ENCODE measurements at regions not wholly inside any gene's neighbourhood (a gene's known extent, or its start where the extent isn't known, plus 50 kb on each side); places are given as distances from the start of the nearest gene placed in this dataset.
A peak's percentile ranks its signal among the peaks of the same experiment; 100 is the strongest.

DNA sequence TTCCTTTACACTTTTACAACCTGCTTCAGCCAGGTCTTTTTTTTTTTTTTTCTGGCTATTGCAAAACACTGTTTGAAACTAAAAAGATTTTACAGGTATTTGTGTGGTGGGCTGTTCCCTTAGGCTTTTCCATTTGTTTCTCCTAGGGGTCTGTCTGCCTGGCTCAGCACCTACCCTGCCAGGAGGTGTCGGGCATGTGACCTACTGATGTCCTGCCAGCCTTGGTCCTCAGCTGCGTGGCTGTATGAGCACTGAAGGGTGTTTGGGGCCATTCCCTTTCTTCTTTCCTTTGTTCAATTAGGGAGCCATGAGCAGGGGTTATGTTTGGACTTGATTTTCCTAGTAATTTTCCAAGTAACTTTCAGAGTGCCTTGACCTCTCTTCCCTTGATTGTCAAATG, 269.2 kb upstream of the SALL1 start:
- Mint-ChIP-seq H3K4me3 (ENCODE audit: unreplicated experiment) (no peak overlapping the region), H3K27me3 (ENCODE audit: insufficient read depth, unreplicated experiment) (no peaks in the 10 kb centered on the region), H3K4me1 (ENCODE audit: insufficient read depth, unreplicated experiment) (peaks cover 11% of the 10 kb centered on the region), H3K27ac (ENCODE audit: low read depth, unreplicated experiment) (no peak overlapping the region), H3K36me3 (ENCODE audit: insufficient read depth, unreplicated experiment) (no peaks in the 10 kb centered on the region), H3K9me3 (ENCODE audit: unreplicated experiment) (no peaks in the 10 kb centered on the region)
- no TSS peak for BruUV-seq (replicated peaks)
- ChIA-PET CTCF (interaction anchor here (1.0 to 1.6 kb wide), 3 partner anchors 9 to 13 kb away, joined by 4 to 8 read pairs (median 5); no protein-coding TSS in a partner anchor), POLR2A (interaction anchor here (0.6 to 2.5 kb wide), 3 partner anchors 11 to 373 kb away, joined by 3 to 13 read pairs (median 9); no protein-coding TSS in a partner anchor)
- no peak for DNase-seq (ENCODE audit: unreplicated experiment)
- TF ChIP-seq, protein P1, sequence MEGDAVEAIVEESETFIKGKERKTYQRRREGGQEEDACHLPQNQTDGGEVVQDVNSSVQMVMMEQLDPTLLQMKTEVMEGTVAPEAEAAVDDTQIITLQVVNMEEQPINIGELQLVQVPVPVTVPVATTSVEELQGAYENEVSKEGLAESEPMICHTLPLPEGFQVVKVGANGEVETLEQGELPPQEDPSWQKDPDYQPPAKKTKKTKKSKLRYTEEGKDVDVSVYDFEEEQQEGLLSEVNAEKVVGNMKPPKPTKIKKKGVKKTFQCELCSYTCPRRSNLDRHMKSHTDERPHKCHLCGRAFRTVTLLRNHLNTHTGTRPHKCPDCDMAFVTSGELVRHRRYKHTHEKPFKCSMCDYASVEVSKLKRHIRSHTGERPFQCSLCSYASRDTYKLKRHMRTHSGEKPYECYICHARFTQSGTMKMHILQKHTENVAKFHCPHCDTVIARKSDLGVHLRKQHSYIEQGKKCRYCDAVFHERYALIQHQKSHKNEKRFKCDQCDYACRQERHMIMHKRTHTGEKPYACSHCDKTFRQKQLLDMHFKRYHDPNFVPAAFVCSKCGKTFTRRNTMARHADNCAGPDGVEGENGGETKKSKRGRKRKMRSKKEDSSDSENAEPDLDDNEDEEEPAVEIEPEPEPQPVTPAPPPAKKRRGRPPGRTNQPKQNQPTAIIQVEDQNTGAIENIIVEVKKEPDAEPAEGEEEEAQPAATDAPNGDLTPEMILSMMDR (IDR thresholded peaks at IDR 0.05; ENCODE audit: unreplicated experiment) = no peak
- intact Hi-C loops (cut with micrococcal nuclease) = no loop called here

DNA sequence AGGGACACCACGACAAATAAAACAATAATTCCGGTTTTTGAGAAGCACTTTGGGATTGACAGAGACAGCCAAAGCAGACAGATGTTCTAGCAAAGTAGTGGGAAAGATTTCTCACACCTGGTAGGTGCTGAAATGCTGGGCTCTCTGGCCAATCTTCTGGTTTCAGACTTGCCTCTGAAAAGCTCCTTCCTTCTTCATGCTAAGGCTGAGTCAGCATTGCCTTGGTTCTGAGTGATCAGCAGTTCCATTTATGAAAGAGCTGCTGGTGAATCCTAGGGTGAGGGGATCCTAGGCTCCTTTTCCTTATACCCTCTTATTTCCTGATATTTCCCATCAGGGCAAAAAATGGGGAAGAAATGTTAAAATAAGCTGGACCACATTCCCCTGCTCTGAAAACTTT, 268.7 kb upstream of the SALL1 start:
- ChIA-PET POLR2A (interaction anchor here (0.6 to 2.5 kb wide), 3 partner anchors 11 to 374 kb away, joined by 3 to 13 read pairs (median 9); no protein-coding TSS in a partner anchor), CTCF (interaction anchor here (0.6 to 1.6 kb wide), 6 partner anchors 8 to 125 kb away, joined by 3 to 8 read pairs (median 4); no protein-coding TSS in a partner anchor)
- intact Hi-C loops (cut with micrococcal nuclease) = no loop called here
- BruUV-seq (replicated peaks) = no TSS peak
- no peaks in the 10 kb centered on the region for H3K27me3 Mint-ChIP-seq (ENCODE audit: insufficient read depth, unreplicated experiment)
- no peaks in the 10 kb centered on the region for H3K9me3 Mint-ChIP-seq (ENCODE audit: unreplicated experiment)
- TF ChIP-seq, protein P1 (IDR thresholded peaks at IDR 0.05; ENCODE audit: unreplicated experiment) = no peak
- DNase-seq (ENCODE audit: unreplicated experiment) = no peak
- no peak overlapping the region for H3K27ac Mint-ChIP-seq (ENCODE audit: low read depth, unreplicated experiment)
- peaks cover 11% of the 10 kb centered on the region for H3K4me1 Mint-ChIP-seq (ENCODE audit: insufficient read depth, unreplicated experiment)
- no peak overlapping the region for H3K4me3 Mint-ChIP-seq (ENCODE audit: unreplicated experiment)
- no peaks in the 10 kb centered on the region for H3K36me3 Mint-ChIP-seq (ENCODE audit: insufficient read depth, unreplicated experiment)

DNA sequence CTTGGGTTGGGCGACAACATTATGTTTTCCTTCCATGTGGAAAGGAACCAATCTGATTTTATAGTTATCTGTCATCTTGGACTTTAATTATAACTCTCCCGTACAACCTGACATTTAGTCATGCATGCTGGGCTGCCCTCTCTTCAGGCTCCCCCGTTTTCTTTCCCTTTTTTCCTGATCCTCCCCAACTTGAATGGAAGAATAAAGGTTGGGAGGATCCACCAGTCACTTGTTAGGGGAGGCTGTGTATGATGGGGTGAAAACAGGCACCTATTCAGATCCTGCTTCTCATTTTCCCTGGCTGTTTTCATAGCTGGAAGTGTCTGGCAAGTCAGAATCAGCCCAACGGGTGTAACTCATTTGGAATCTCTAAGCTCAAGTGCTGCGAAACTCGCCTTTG, 267.2 kb upstream of the SALL1 start:
- H3K4me3 Mint-ChIP-seq (ENCODE audit: unreplicated experiment) = no peak overlapping the region
- no TSS peak for BruUV-seq (replicated peaks)
- DNase-seq (ENCODE audit: unreplicated experiment) = no peak
- no peaks in the 10 kb centered on the region for H3K9me3 Mint-ChIP-seq (ENCODE audit: unreplicated experiment)
- ChIA-PET POLR2A (interaction anchor here (0.5 to 1.3 kb wide), 2 partner anchors 9 to 38 kb away, joined by 3 to 4 read pairs; no protein-coding TSS in a partner anchor), CTCF (interaction anchor here (0.5 to 1.1 kb wide), 3 partner anchors 12 to 343 kb away, joined by 3 to 6 read pairs (median 6); no protein-coding TSS in a partner anchor)
- no peaks in the 10 kb centered on the region for H3K27me3 Mint-ChIP-seq (ENCODE audit: insufficient read depth, unreplicated experiment)
- H3K4me1 Mint-ChIP-seq (ENCODE audit: insufficient read depth, unreplicated experiment) = peaks cover 11% of the 10 kb centered on the region
- TF ChIP-seq, protein P1 (IDR thresholded peaks at IDR 0.05; ENCODE audit: unreplicated experiment) = no peak
- no peak overlapping the region for H3K27ac Mint-ChIP-seq (ENCODE audit: low read depth, unreplicated experiment)
- H3K36me3 Mint-ChIP-seq (ENCODE audit: insufficient read depth, unreplicated experiment) = no peaks in the 10 kb centered on the region
- intact Hi-C loops (cut with micrococcal nuclease) = no loop called here

DNA sequence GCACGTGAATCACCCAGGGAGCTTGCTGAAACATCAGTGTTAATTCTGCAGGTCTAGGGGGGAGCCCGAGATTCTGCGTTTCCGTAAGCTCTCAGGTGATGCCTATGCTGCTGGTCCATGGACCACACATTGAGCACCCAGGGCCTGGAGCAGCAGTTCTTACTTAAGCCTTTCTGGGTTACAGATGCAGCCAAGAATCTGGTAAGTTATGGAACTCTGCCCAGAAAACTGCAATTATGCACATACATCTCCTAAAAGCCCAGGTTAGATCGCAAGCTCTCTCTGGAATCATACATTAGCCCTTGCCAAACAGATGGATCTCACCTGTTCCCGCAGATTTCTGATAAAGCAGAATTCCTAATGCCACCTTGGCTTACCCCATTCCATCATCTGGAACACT, 265.9 kb upstream of the SALL1 start:
- Mint-ChIP-seq H3K4me3 (ENCODE audit: unreplicated experiment) (no peak overlapping the region), H3K9me3 (ENCODE audit: unreplicated experiment) (no peaks in the 10 kb centered on the region), H3K27ac (ENCODE audit: low read depth, unreplicated experiment) (no peak overlapping the region), H3K4me1 (ENCODE audit: insufficient read depth, unreplicated experiment) (peaks cover 19% of the 10 kb centered on the region), H3K27me3 (ENCODE audit: insufficient read depth, unreplicated experiment) (no peaks in the 10 kb centered on the region), H3K36me3 (ENCODE audit: insufficient read depth, unreplicated experiment) (no peaks in the 10 kb centered on the region)
- TF ChIP-seq, protein P1 (IDR thresholded peaks at IDR 0.05; ENCODE audit: unreplicated experiment) = no peak
- DNase-seq (ENCODE audit: unreplicated experiment) = peak; percentile 14
- ChIA-PET CTCF (no interaction called here), POLR2A (no interaction called here)
- BruUV-seq (replicated peaks) = no TSS peak
- intact Hi-C loops (cut with micrococcal nuclease) = no loop called here
